Choroid plexus epithelial cell (primary cell): ENCODE measurements at regions not wholly inside any gene's neighbourhood (a gene's known extent, or its start where the extent isn't known, plus 50 kb on each side); places are given as distances from the start of the nearest gene placed in this dataset.

ENCODE experiments used
- DNase-seq: peaks from one replicate; pipeline ENCODE4 v3.0.0-alpha.2; 2010; ENCODE audit warnings: low read depth
- H3K4me3 ChIP-seq: 2 replicates; pipeline ENCODE4 v1.5.1; 2011; ENCODE audit warnings: low read depth, mild to moderate bottlenecking, control low read depth, low read length, moderate library complexity
- TF ChIP-seq, protein P1 (sequence below): conservative IDR thresholded peaks from 2 replicates; pipeline ENCODE4 v1.5.1; 2011; ENCODE audit warnings: low read depth, mild to moderate bottlenecking, control low read depth, inconsistent platforms, low read length, moderate library complexity

DNA sequence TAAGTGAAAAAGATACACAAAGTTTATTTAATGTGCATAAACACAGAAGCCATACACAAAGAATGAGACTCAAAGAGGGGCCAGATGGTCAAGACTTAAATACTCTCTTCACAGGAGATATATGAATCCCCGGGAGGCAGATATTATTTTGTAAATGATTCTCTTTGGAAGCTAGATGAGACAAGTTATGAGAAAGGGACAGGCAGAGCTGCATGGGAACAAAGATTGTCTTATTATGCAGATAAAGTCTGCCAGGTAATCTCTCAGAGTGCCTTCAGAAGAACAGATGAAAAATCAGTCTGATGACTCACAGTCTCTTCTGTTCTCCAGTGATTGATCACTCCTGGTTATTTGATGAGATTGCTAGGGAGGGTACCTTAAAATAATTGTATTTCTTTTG lies 89.0 kb downstream of the NAF1 start:
- DNase-seq: no peak
- TF ChIP-seq, protein P1, sequence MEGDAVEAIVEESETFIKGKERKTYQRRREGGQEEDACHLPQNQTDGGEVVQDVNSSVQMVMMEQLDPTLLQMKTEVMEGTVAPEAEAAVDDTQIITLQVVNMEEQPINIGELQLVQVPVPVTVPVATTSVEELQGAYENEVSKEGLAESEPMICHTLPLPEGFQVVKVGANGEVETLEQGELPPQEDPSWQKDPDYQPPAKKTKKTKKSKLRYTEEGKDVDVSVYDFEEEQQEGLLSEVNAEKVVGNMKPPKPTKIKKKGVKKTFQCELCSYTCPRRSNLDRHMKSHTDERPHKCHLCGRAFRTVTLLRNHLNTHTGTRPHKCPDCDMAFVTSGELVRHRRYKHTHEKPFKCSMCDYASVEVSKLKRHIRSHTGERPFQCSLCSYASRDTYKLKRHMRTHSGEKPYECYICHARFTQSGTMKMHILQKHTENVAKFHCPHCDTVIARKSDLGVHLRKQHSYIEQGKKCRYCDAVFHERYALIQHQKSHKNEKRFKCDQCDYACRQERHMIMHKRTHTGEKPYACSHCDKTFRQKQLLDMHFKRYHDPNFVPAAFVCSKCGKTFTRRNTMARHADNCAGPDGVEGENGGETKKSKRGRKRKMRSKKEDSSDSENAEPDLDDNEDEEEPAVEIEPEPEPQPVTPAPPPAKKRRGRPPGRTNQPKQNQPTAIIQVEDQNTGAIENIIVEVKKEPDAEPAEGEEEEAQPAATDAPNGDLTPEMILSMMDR: no peak

DNA sequence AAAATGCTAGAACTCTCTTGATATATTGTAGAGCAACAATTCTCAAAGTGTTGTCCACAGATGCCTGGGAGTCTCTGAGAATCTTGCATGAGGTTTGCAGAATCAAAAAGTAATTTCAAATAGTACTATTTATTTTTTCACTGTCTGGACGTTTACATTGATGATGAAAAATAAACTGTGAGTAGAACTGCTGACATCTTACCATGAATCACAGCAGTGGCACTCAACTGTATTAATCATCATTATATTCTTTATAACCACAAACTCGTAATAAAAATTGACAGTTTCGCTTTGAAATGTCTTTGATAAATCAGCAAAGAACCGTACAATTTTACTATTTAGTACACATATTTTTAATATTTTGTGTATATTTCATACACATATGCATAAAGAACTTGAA lies 94.5 kb downstream of the NAF1 start:
- H3K4me3 ChIP-seq: no peak overlapping the region
- TF ChIP-seq, protein P1: no peak
- DNase-seq: peak; percentile 37

More for the DNA sequence above, 89.0 kb downstream of the NAF1 start:
- no peak overlapping the region for H3K4me3 ChIP-seq

DNA sequence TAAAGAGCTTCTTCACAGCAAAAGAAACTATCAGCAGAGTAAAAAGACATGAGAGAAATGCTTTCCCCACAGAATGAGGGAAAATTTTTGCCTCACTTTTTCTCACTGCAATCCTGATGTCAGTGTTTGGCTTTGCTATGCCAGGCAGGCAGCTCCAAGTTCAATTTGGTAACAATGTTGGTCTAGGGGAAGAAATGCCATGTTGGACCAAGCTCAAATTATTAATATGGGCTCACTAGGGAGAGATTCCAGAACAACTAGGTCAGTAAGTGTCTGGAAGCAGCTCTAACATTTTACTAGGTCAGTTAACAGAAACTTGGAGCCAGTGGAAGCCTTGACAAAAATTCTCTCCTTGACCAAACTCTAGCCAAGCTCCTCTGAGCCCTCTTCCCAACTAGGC lies 95.4 kb downstream of the NAF1 start:
- TF ChIP-seq, protein P1: no peak
- no peak overlapping the region for H3K4me3 ChIP-seq
- peak; percentile 12 for DNase-seq

DNA sequence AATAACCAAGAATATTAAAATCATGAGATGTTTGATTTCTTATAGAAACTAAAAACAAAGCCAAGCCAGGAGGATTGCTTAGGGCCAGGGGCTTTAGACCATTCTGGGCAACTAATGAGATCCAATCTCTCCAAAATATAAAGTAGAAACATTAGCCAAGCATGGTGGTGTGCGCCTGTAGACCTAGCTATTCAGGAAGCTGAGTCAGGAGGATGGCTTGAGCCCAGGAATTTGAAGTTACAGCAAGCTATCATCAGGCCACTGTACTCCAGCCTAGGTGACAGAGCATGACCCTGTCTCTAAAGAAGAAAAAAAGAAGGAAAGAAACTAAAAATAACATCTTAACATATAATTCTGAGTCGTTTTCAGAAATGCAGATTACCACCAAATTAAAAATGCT lies 96.7 kb downstream of the NAF1 start:
- TF ChIP-seq, protein P1: no peak
- peak; percentile 20 for DNase-seq
- H3K4me3 ChIP-seq: no peak overlapping the region

DNA sequence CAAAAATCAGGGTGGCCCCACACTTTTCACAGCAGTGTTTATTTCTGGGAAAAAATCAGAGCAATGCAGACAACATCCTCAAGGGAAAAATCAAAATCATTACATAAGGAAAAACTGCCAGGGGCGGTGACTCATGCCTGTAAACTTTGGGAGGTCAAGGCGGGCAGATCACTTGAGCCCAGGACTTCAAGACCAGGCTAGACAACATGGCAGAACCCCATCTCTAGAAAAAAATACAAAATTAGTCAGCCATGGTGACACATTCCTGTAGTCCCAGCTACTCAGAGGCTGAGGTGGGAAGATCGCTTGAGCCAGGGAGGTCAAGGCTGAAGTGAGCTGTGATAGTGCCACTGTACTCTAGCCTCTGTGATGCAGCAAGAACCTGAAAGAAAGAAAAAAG lies 102.8 kb downstream of the NAF1 start:
- no peak overlapping the region for H3K4me3 ChIP-seq
- DNase-seq: peak; percentile 60
- TF ChIP-seq, protein P1: no peak

DNA sequence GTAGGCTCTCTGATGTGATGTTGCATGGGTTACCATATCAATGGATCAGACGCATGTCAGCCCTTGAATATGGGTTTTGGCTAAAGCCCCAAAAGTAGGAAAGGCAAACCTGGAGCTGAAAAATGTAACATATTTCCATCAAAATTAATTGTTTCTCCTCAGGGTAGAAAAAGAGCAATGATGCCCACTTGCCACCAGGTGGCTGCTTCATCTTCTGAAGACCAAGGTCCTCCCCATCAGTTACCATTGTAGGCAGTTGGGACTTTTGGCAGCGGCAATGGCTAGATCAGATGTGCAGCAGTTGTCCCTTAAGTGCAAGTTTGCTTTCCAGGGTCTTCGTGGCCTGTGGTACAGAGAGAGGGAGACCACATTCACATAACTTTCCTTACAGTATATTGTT lies 118.2 kb downstream of the NAF1 start:
- DNase-seq: peak; percentile 68
- TF ChIP-seq, protein P1: peak; percentile 82
- no peak overlapping the region for H3K4me3 ChIP-seq

DNA sequence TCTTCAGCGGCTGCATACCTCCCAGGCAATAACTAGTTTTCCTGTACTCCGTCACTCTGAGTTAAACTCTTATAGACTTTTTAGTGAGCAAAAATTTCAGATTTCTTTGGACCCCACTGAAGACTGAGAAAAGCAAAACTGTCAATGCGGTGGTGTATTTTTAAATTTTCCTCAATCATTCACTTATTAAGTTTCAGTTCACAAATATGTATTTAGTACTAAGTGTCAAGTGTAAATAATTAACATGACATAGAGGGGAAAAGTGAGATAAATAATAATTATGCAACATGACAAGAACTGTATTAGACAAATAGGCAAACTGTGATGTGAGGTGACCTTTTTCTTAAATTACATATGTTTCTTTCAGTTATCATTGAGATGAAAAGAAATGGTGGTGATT lies 124.4 kb downstream of the NAF1 start:
- no peak for DNase-seq
- TF ChIP-seq, protein P1: no peak
- no peak overlapping the region for H3K4me3 ChIP-seq
